Stimulated activated naive CD8-positive, alpha-beta T cell treated with anti-CD3 and anti-CD28 coated beads, Interleukin-15, Interleukin-2, amounts not matched to agents 100 U/mL and 50 U/mL, for 24 hours (primary cell): ENCODE measurements at regions not wholly inside any gene's neighbourhood (a gene's known extent, or its start where the extent isn't known, plus 50 kb on each side); places are given as distances from the start of the nearest gene placed in this dataset.

Experiments
- ATAC-seq: fragments of 150-1000 bp; cut with Tn5 transposase; one replicate; pipeline ENCODE4 v1.10.0; 2021
- DNase-seq: peaks from one replicate; pipeline ENCODE4 v3.0.0; 2021

GRCh38 chr5:89127191-89127590 lies 244.2 kb upstream of the MEF2C start:
- ATAC-seq (no peak), DNase-seq (no peak)

GRCh38 chr5:89125372-89125771 lies 242.4 kb upstream of the MEF2C start:
- ATAC-seq = no peak

GRCh38 chr5:89123581-89123980 lies 240.6 kb upstream of the MEF2C start:
- ATAC-seq = no peak
- no peak for DNase-seq

More at GRCh38 chr5:89125372-89125771, 242.4 kb upstream of the MEF2C start:
- no peak for DNase-seq

GRCh38 chr5:89120719-89121118 lies 237.7 kb upstream of the MEF2C start:
- DNase-seq (no peak), ATAC-seq (no peak)

- ATAC-seq (no peak), DNase-seq (no peak)
Observed at GRCh38 chr5:89117124-89117644, 234.2 kb upstream of the MEF2C start.

GRCh38 chr5:89110916-89111646 lies 228.1 kb upstream of the MEF2C start:
- no peak for ATAC-seq
- DNase-seq = no peak

GRCh38 chr5:89106480-89106879 lies 223.5 kb upstream of the MEF2C start:
- DNase-seq (no peak), ATAC-seq (no peak)

GRCh38 chr5:89105836-89106235 lies 222.9 kb upstream of the MEF2C start:
- DNase-seq (no peak), ATAC-seq (no peak)

GRCh38 chr5:89105171-89105695 lies 222.2 kb upstream of the MEF2C start:
- no peak for DNase-seq
- ATAC-seq = no peak

GRCh38 chr5:89098199-89098756 lies 215.3 kb upstream of the MEF2C start:
- DNase-seq = no peak
- ATAC-seq = no peak

GRCh38 chr5:89097103-89097502 lies 214.1 kb upstream of the MEF2C start:
- ATAC-seq (no peak), DNase-seq (no peak)

GRCh38 chr5:89095341-89095740 lies 212.4 kb upstream of the MEF2C start:
- no peak for DNase-seq
- ATAC-seq = no peak

GRCh38 chr5:89090037-89090436 lies 207.1 kb upstream of the MEF2C start:
- DNase-seq (no peak), ATAC-seq (no peak)

- DNase-seq = no peak
- no peak for ATAC-seq
Observed at GRCh38 chr5:89087551-89088318, 204.8 kb upstream of the MEF2C start.

- DNase-seq (no peak), ATAC-seq (no peak)
Observed at GRCh38 chr5:89087128-89087527, 204.1 kb upstream of the MEF2C start.

- ATAC-seq (no peak), DNase-seq (no peak)
Observed at GRCh38 chr5:89086390-89087086, 203.6 kb upstream of the MEF2C start.

GRCh38 chr5:89083791-89084190 lies 200.8 kb upstream of the MEF2C start:
- DNase-seq (no peak), ATAC-seq (no peak)

GRCh38 chr5:89081360-89081759 lies 198.4 kb upstream of the MEF2C start:
- ATAC-seq (no peak), DNase-seq (no peak)

- ATAC-seq = no peak
- no peak for DNase-seq
Observed at GRCh38 chr5:89080467-89081116, 197.6 kb upstream of the MEF2C start.

GRCh38 chr5:89072842-89073672 lies 190.1 kb upstream of the MEF2C start:
- no peak for ATAC-seq
- DNase-seq = no peak

GRCh38 chr5:89071941-89072331 lies 189.0 kb upstream of the MEF2C start:
- DNase-seq = no peak
- no peak for ATAC-seq
